GM18868 (cell line): ENCODE measurements at regions not wholly inside any gene's neighbourhood (a gene's known extent, or its start where the extent isn't known, plus 50 kb on each side); places are given as distances from the start of the nearest gene placed in this dataset.

Experiments used
- ATAC-seq: cut with Tn5 transposase; IDR thresholded peaks from one replicate; pipeline ENCODE4 v1.9.1; 2021; ENCODE audit warnings: mild to moderate bottlenecking, moderate library complexity; ENCODE audit not compliant: unreplicated experiment

DNA sequence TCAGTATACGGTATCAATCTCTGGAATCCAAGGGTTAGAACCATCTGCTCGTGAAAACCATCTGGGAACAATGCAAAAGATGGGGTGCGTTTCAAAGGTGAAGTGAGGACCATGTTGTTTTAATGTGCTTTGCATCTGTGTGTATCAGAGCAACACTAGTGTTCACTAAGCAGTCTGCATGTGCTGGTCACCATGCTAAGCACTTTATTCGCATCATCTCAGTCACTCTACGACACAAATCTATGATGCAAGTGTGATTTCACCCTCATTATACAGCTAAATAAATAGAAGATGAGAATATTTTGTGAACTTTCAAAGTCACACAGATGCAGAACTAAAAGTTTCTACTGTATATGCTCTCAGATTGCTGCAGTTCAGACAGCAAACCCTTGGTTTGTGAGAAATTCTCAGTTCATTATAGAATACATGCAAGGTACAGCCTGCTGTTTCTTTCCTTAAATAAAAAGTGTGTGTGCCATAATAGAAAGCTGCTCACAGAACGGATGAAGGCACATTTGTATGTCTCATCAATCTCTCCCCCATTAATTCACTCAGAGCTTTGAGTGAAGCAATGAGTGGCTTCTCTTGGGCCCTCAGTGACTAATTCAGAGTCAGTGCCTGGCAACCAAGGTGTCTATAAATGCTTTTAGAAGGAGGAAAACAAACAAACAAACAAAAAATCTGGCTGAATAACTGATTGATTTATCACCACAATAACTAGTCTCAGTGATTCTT lies 652.8 kb upstream of the SOX11 start:
- ATAC-seq: no peak

- no peak for ATAC-seq
Measured at GRCh38 chr2:5040571-5040970, 651.6 kb upstream of the SOX11 start.

DNA sequence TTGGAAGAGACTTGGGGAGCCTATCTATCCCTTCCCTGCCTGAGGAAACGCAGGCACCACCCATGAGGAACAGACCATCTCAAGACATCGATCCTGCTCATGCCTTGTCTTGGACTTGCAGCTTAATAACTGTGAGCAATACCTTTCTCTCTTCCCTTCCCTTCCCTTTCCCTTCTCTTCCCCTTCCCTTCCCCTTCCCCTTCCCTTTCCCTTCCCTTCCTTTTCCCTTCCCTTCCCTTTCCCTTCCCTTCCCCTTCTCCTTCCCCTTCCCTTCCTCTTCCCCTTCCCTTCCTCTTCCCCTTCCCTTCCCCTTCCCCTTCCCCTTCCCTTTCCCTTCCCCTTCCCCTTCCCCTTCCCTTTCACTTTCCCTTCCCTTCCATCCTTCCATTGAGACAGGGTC lies 650.7 kb upstream of the SOX11 start:
- ATAC-seq: no peak

- no peak for ATAC-seq
Measured at GRCh38 chr2:5042666-5043440, 649.3 kb upstream of the SOX11 start.

DNA sequence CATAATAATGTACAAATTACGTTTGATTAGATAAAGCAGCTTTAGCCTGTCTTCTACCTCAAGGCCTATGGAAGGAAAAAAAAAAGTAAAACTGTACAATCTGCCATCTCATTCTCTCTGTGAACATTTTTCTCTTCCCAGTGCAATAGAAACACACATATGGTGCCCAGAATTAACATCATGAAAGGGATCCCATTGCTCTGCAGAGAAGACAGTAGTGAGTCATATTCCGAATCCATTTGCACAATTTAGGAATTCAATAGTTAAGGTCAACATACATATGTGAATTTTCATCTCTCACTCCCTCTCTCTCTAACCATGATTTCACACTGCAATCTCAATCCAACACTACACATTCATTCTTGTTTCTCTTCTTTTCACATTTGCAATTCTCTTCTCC lies 640.9 kb upstream of the SOX11 start:
- ATAC-seq: no peak

DNA sequence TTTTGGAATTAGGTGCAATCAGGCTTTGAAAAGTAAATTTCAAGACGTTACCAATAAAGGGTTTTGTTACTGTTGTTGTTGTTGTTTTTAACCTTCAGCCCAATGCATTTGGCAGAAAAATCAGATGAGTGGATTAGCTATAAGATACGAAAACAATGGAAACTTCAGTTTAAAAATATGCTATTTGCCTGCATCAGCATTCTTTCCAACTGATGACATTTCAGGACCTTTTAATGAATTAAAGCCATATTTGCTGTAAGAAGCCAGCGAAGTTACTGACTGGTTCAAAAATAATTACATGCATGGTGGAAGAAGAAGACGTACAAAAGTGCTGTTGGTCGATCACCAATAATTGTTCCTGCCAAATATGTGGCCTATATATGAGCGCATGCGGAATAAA lies 639.3 kb upstream of the SOX11 start:
- no peak for ATAC-seq

DNA sequence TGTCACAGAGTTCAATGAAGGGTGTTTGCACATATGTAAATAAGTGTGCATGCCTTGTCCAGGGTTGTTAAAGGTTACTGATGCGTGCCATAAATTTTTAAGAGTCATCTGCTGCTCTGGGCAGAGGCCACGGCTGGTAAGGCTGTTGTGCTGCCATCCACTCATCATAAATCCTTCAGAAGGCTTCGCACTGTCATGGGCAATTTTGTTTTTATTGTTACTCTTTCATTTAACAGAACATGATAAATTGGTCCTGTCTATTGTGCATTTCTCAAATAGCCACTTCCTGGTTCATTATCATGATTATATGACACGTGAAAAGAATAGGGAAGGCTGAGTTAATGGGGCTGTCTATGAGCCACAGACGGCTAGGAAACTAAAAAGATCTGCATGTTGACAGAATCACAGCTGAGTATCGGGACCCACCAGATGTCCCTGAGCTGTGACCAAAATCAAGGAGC lies 634.3 kb upstream of the SOX11 start:
- ATAC-seq: no peak

DNA sequence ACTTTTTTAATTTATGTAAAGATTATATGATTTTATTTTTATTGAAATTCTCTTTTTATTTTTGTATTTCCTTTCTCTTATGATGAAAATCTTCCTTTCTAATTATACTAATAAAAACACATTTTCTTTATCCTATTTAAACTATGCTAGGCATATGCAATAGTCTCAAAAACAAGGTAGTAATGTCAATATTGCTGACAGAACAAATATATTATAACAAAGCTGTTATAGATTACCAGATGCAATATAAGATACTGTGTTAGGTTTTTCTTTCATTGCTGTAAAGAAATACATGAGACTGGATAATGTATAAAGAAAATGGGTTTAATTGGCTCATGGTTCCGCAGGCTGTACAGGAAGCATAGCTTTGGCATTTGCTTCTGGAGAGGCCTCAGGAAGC lies 631.2 kb upstream of the SOX11 start:
- no peak for ATAC-seq

GRCh38 chr2:5064687-5065086 lies 627.5 kb upstream of the SOX11 start:
- ATAC-seq: no peak

DNA sequence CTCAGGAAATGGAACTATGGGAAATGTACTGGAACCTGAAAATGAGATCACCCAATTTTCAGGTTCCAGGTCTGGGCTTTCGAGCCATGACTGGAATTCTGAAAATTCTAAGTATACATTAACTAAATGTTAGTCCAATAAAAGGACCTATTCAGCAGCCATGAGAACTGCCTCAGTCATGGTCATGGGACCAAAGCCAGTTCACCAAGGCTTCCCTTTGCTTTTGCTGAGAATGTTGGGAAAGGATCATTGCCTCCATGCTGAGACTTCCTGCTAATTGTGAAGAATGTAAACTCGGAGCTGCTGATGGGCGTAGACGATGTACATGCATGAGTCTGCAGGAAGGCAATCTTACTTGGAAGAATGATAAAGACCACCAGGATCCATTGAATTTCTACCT lies 624.4 kb upstream of the SOX11 start:
- no peak for ATAC-seq

GRCh38 chr2:5070257-5070656 lies 621.9 kb upstream of the SOX11 start:
- no peak for ATAC-seq

GRCh38 chr2:5074733-5075132 lies 617.5 kb upstream of the SOX11 start:
- no peak for ATAC-seq

GRCh38 chr2:5076599-5076998 lies 615.6 kb upstream of the SOX11 start:
- no peak for ATAC-seq

GRCh38 chr2:5077479-5078089 lies 614.6 kb upstream of the SOX11 start:
- no peak for ATAC-seq

DNA sequence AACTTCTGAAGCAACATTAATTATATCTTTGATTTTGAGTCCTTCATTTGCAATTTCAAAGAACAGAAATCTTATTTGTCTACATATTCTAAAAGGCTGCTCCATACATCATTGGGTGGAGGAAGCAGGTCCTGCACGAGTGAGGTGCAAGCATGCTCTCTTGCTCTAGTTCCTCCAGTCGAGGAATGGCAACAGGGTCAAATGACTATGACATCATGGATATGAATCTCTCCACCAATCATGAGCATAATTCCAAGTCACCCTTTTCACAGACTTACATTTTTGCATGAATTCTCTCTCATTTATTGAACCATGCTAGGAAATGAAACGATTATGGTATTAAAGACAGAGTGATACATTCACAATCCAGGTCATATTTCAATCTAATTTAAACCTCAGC lies 608.8 kb upstream of the SOX11 start:
- ATAC-seq: no peak

- ATAC-seq: no peak
Measured at GRCh38 chr2:5089409-5089808, 602.8 kb upstream of the SOX11 start.

GRCh38 chr2:5093056-5093455 lies 599.1 kb upstream of the SOX11 start:
- no peak for ATAC-seq

- no peak for ATAC-seq
Measured at GRCh38 chr2:5093518-5093917, 598.7 kb upstream of the SOX11 start.

GRCh38 chr2:5094192-5094591 lies 598.0 kb upstream of the SOX11 start:
- ATAC-seq: no peak

- no peak for ATAC-seq
Measured at GRCh38 chr2:5098286-5098685, 593.9 kb upstream of the SOX11 start.

DNA sequence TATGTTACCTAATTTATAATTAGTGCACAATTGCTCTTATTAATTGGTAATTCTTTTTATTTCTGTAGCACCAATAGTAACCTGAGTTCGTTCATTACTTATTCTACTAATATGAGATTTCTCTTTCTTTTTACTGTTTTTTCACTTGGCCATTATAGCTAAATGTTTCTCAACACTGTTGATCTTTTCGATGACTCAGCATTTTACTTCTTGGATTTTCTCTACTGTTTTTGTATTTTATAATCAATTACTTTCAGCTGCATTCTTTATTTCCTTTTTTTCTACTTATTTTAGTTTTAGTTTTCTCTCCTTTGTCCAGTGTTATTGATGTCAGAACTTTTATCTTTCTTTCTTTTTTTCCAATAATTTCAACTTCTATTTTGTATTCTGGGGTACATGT lies 589.4 kb upstream of the SOX11 start:
- no peak for ATAC-seq

DNA sequence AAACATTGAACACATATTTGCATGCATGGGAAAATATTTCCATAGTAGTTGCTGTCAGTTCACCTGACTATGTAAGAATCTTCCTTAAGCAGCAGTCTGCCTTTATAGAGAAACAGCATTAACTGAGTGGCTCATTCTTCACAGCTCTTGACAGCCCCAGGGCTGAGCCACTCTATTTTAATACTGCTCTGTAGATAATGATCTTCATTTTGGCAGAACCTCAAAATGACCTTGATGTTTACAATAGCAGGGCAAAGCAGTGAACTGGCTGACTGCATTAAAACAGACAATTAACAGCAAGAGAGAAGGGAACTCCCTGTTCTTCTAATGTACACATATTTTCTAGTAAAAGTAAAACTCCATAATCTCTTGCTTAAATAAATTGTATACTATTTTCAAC lies 580.6 kb upstream of the SOX11 start:
- ATAC-seq: no peak
